ENCODE measurements at regions not wholly inside any gene's neighbourhood (a gene's known extent, or its start where the extent isn't known, plus 50 kb on each side); places are given as distances from the start of the nearest gene placed in this dataset.
"Not testable (repeated sequence)": the region's sequence is repeated elsewhere in the genome, so short reads cannot be mapped to it uniquely, and the experiment has no call there.

GRCh38 chrX:40920351-40920750 lies 164.9 kb upstream of the USP9X start:
- H3K9ac ChIP-seq (ENCODE audit: low read depth, low read length) = no peak overlapping the region
- H3K4me3 ChIP-seq (ENCODE audit: low read depth, low read length) = no peak overlapping the region
- H3K27me3 ChIP-seq (ENCODE audit: control insufficient read depth, insufficient read depth, low read length) = no peaks in the 10 kb centered on the region
- H3K27ac ChIP-seq (ENCODE audit: low read depth, low read length) = no peak overlapping the region
- peaks cover 17% of the 10 kb centered on the region for H3K9me3 ChIP-seq (ENCODE audit: control insufficient read depth, insufficient read depth, low read length)
- peaks cover 3% of the 10 kb centered on the region; the same call in 1 of the 2 replicates for H3K4me1 ChIP-seq (ENCODE audit: control insufficient read depth, insufficient read depth, low read length)
- H3K36me3 ChIP-seq (ENCODE audit: control insufficient read depth, insufficient read depth, low read length) = no peaks in the 10 kb centered on the region

DNA sequence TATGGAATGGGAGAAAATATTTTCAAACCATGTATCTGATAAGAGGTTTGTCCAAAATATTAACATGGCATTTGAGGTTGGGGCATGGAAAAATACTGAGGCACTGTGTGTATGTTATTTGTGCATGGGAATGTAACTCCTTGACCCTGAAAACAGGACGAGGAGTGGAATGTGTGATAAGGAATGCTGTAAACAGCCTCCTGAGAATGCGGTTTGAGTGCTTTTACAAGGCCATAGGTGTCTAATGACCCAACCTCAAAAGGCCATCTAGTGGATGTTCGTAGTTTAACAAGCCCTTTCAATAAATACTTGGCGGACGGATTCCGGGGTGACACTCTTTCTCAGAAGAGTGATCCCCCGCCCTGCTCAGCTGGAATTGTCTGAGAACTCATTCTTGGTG lies 162.9 kb upstream of the USP9X start:
- no peaks in the 10 kb centered on the region for H3K27me3 ChIP-seq (ENCODE audit: control insufficient read depth, insufficient read depth, low read length)
- H3K4me3 ChIP-seq (ENCODE audit: low read depth, low read length) = no peak overlapping the region
- H3K36me3 ChIP-seq (ENCODE audit: control insufficient read depth, insufficient read depth, low read length) = no peaks in the 10 kb centered on the region
- no peak overlapping the region for H3K27ac ChIP-seq (ENCODE audit: low read depth, low read length)
- H3K9ac ChIP-seq (ENCODE audit: low read depth, low read length) = no peak overlapping the region
- peaks cover 3% of the 10 kb centered on the region; the same call in 1 of the 2 replicates for H3K4me1 ChIP-seq (ENCODE audit: control insufficient read depth, insufficient read depth, low read length)
- peaks cover 20% of the 10 kb centered on the region for H3K9me3 ChIP-seq (ENCODE audit: control insufficient read depth, insufficient read depth, low read length)

GRCh38 chrX:40926739-40927427 lies 158.4 kb upstream of the USP9X start:
- not testable (repeated sequence) for H3K4me1 ChIP-seq (ENCODE audit: control insufficient read depth, insufficient read depth, low read length); H3K4me3 ChIP-seq (ENCODE audit: low read depth, low read length); H3K9ac ChIP-seq (ENCODE audit: low read depth, low read length); H3K36me3 ChIP-seq (ENCODE audit: control insufficient read depth, insufficient read depth, low read length); H3K27ac ChIP-seq (ENCODE audit: low read depth, low read length); H3K27me3 ChIP-seq (ENCODE audit: control insufficient read depth, insufficient read depth, low read length)
- peaks cover 26% of the 10 kb centered on the region for H3K9me3 ChIP-seq (ENCODE audit: control insufficient read depth, insufficient read depth, low read length)

GRCh38 chrX:40928076-40928475 lies 157.2 kb upstream of the USP9X start:
- Histone ChIP-seq H3K9me3 (ENCODE audit: control insufficient read depth, insufficient read depth, low read length) (peaks cover 21% of the 10 kb centered on the region; the same call in 1 of the 2 replicates), H3K4me3 (ENCODE audit: low read depth, low read length) (no peak overlapping the region), H3K9ac (ENCODE audit: low read depth, low read length) (no peak overlapping the region), H3K27ac (ENCODE audit: low read depth, low read length) (no peak overlapping the region), H3K4me1 (ENCODE audit: control insufficient read depth, insufficient read depth, low read length) (no peaks in the 10 kb centered on the region), H3K36me3 (ENCODE audit: control insufficient read depth, insufficient read depth, low read length) (no peaks in the 10 kb centered on the region), H3K27me3 (ENCODE audit: control insufficient read depth, insufficient read depth, low read length) (no peaks in the 10 kb centered on the region)

- Histone ChIP-seq H3K4me3 (ENCODE audit: low read depth, low read length) (no peak overlapping the region), H3K9me3 (ENCODE audit: control insufficient read depth, insufficient read depth, low read length) (peaks cover 19% of the 10 kb centered on the region; the same call in 1 of the 2 replicates), H3K9ac (ENCODE audit: low read depth, low read length) (no peak overlapping the region), H3K27me3 (ENCODE audit: control insufficient read depth, insufficient read depth, low read length) (no peaks in the 10 kb centered on the region), H3K27ac (ENCODE audit: low read depth, low read length) (no peak overlapping the region), H3K36me3 (ENCODE audit: control insufficient read depth, insufficient read depth, low read length) (no peaks in the 10 kb centered on the region), H3K4me1 (ENCODE audit: control insufficient read depth, insufficient read depth, low read length) (peaks cover 9% of the 10 kb centered on the region)
Observed at GRCh38 chrX:40931921-40932320, 153.3 kb upstream of the USP9X start.

DNA sequence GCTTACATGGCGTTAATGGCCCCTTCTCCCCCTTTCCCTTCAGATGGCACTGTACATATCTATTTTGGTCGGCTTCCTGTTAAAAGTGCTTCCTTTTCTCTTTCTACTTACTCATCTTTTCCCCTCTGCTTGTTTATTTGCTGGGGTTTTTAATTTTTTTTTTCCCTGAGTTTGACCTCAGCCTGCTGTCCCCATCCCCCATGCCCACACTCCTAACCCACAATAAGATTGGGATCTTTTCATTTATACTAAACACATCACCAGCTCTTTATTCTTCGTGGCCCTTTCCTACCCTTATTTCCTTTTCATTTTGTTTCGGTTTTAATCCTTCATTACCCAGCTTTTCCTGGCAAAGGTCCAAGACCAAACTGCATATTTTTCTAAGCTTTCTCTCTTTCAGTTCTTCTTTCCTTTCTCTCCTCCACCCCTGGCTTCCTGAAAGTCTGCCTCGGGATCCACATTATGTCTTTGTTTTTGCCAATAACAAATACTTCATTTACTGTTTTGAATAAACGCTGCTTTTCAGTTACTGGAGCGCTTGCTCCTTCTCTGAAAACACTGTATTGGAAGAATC lies 152.0 kb upstream of the USP9X start:
- no peak overlapping the region; the same call in 1 of the 2 replicates for H3K9ac ChIP-seq (ENCODE audit: low read depth, low read length)
- H3K9me3 ChIP-seq (ENCODE audit: control insufficient read depth, insufficient read depth, low read length) = peaks cover 10% of the 10 kb centered on the region; the same call in 1 of the 2 replicates
- H3K27me3 ChIP-seq (ENCODE audit: control insufficient read depth, insufficient read depth, low read length) = no peaks in the 10 kb centered on the region
- no peak overlapping the region for H3K27ac ChIP-seq (ENCODE audit: low read depth, low read length)
- H3K4me3 ChIP-seq (ENCODE audit: low read depth, low read length) = no peak overlapping the region
- H3K36me3 ChIP-seq (ENCODE audit: control insufficient read depth, insufficient read depth, low read length) = no peaks in the 10 kb centered on the region
- H3K4me1 ChIP-seq (ENCODE audit: control insufficient read depth, insufficient read depth, low read length) = peaks cover 9% of the 10 kb centered on the region

DNA sequence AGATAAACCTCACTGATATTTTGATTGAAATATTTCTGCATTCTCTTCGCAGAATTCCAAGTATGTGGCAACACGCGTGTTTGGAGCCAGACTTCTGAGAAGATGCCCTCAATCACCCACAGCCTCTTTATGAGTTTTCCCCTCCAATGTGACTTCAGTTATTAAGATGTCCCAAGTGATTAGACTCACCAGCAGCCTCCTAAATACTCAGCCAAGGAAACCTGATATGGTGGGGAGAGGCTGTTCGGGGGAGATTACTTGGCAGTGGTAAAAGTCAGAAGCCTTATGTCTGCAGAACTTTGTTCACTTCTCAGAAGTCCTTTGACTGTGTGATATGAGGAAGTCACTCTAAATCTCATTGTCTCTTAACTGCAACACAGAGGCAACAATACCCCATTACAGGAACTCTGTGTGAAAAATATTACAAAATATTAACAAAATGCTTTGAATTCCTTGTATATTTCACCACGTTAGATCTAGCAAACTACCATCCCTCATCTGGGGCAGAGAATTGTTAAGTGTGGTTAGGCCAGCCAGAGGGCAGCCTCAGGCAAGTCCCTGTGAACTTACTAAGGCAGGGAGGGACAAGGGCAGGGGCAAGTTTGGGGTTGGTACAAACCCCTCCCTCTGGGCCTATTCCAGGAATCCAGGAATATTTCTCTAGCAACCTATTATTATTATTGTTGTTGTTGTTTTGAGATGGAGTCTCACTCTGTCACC lies 151.4 kb upstream of the USP9X start:
- no peaks in the 10 kb centered on the region for H3K36me3 ChIP-seq (ENCODE audit: control insufficient read depth, insufficient read depth, low read length)
- no peaks in the 10 kb centered on the region for H3K27me3 ChIP-seq (ENCODE audit: control insufficient read depth, insufficient read depth, low read length)
- peak overlapping the region; percentile 28 for H3K27ac ChIP-seq (ENCODE audit: low read depth, low read length)
- peaks cover 5% of the 10 kb centered on the region; the same call in 1 of the 2 replicates for H3K9me3 ChIP-seq (ENCODE audit: control insufficient read depth, insufficient read depth, low read length)
- no peak overlapping the region for H3K9ac ChIP-seq (ENCODE audit: low read depth, low read length)
- peaks cover 9% of the 10 kb centered on the region for H3K4me1 ChIP-seq (ENCODE audit: control insufficient read depth, insufficient read depth, low read length)
- no peak overlapping the region for H3K4me3 ChIP-seq (ENCODE audit: low read depth, low read length)

DNA sequence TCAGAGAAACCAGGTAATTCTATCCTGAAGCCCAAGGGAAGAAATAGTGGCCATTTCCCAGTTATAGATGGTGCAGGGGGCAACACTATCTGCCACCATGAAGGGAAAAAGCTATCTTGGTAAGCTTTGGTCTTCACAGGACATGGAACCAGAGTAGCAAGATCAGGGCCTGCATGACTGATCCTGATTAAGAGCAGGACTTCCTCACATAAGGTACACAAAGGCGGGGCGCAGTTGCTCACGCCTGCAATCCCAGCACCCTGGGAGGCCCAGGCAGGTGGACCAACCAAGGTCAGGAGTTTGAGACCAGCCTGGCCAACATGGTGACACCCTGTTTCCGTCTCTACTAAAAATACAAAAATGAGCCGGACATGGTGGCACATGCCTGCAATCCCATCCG lies 148.4 kb upstream of the USP9X start:
- H3K9me3 ChIP-seq (ENCODE audit: control insufficient read depth, insufficient read depth, low read length) = no peaks in the 10 kb centered on the region
- no peak overlapping the region for H3K27ac ChIP-seq (ENCODE audit: low read depth, low read length)
- H3K4me3 ChIP-seq (ENCODE audit: low read depth, low read length) = no peak overlapping the region
- no peaks in the 10 kb centered on the region for H3K36me3 ChIP-seq (ENCODE audit: control insufficient read depth, insufficient read depth, low read length)
- H3K27me3 ChIP-seq (ENCODE audit: control insufficient read depth, insufficient read depth, low read length) = no peaks in the 10 kb centered on the region
- H3K4me1 ChIP-seq (ENCODE audit: control insufficient read depth, insufficient read depth, low read length) = peaks cover 9% of the 10 kb centered on the region
- no peak overlapping the region for H3K9ac ChIP-seq (ENCODE audit: low read depth, low read length)

DNA sequence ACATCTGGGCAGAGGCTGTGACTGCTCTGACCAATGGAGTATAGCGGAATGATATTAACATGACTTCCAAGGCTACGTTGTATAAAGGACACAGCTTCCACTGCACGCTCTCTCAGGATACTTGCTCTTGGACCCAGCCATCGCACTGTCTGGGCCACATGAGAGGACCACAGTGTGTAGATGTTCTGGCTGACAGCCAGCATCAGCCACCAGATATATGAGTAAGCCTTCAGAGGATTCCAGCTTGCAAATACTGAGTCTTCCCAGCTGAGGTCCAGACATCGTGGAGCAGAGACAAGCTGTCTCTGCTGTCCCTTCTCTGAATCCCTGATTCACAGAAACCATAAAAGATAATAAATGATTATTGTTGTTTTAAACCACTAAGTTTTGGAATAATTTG lies 146.8 kb upstream of the USP9X start:
- Histone ChIP-seq H3K27ac (ENCODE audit: low read depth, low read length) (no peak overlapping the region), H3K9me3 (ENCODE audit: control insufficient read depth, insufficient read depth, low read length) (no peaks in the 10 kb centered on the region), H3K4me1 (ENCODE audit: control insufficient read depth, insufficient read depth, low read length) (peaks cover 6% of the 10 kb centered on the region), H3K9ac (ENCODE audit: low read depth, low read length) (no peak overlapping the region), H3K27me3 (ENCODE audit: control insufficient read depth, insufficient read depth, low read length) (no peaks in the 10 kb centered on the region), H3K4me3 (ENCODE audit: low read depth, low read length) (no peak overlapping the region), H3K36me3 (ENCODE audit: control insufficient read depth, insufficient read depth, low read length) (no peaks in the 10 kb centered on the region)

GRCh38 chrX:40943093-40943641 lies 142.1 kb upstream of the USP9X start:
- Histone ChIP-seq H3K36me3 (ENCODE audit: control insufficient read depth, insufficient read depth, low read length) (no peaks in the 10 kb centered on the region), H3K27ac (ENCODE audit: low read depth, low read length) (no peak overlapping the region), H3K4me3 (ENCODE audit: low read depth, low read length) (no peak overlapping the region), H3K9me3 (ENCODE audit: control insufficient read depth, insufficient read depth, low read length) (0 out of 2 replicates have a peak, but pooled peaks cover 3% of the 10 kb centered on the region), H3K27me3 (ENCODE audit: control insufficient read depth, insufficient read depth, low read length) (no peaks in the 10 kb centered on the region), H3K9ac (ENCODE audit: low read depth, low read length) (no peak overlapping the region), H3K4me1 (ENCODE audit: control insufficient read depth, insufficient read depth, low read length) (no peaks in the 10 kb centered on the region)

DNA sequence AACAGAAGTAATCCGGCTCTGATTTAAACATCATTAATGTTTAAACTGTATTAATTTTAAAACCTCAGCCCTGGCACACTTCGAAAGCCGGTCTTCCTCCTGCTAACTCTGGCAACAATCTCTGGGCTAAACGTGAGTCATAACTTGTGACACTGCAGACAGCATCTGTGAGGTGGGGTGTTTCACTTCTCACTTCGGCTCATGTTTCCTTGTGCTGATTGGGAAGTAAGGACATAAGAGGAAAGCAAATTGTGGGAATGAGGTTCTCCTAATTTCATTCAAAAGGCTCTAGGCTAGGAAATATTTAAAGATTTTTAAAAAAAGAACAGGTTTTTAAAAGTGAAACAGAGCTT lies 139.9 kb upstream of the USP9X start:
- no peak overlapping the region for H3K4me3 ChIP-seq (ENCODE audit: low read depth, low read length)
- H3K27me3 ChIP-seq (ENCODE audit: control insufficient read depth, insufficient read depth, low read length) = no peaks in the 10 kb centered on the region
- peaks cover 7% of the 10 kb centered on the region for H3K4me1 ChIP-seq (ENCODE audit: control insufficient read depth, insufficient read depth, low read length)
- H3K27ac ChIP-seq (ENCODE audit: low read depth, low read length) = no peak overlapping the region
- no peak overlapping the region for H3K9ac ChIP-seq (ENCODE audit: low read depth, low read length)
- H3K9me3 ChIP-seq (ENCODE audit: control insufficient read depth, insufficient read depth, low read length) = peaks cover 10% of the 10 kb centered on the region; the same call in 1 of the 2 replicates
- no peaks in the 10 kb centered on the region; the same call in 1 of the 2 replicates for H3K36me3 ChIP-seq (ENCODE audit: control insufficient read depth, insufficient read depth, low read length)

Measured in HUES48 (cell line).